SK-N-MC (cell line): ENCODE measurements at regions not wholly inside any gene's neighbourhood (a gene's known extent, or its start where the extent isn't known, plus 50 kb on each side); places are given as distances from the start of the nearest gene placed in this dataset.
A peak's percentile ranks its signal among the peaks of the same experiment; 100 is the strongest.

Experiments used
- DNase-seq: peaks from one replicate; pipeline ENCODE4 v3.0.0-alpha.2; 2011; ENCODE audit warnings: low read depth, low spot score
- H3K27ac ChIP-seq: fragments of 200-600 bp; sonication (generic); 2 replicates; pipeline ENCODE4 v1.5.1; 2016; ENCODE audit warnings: mixed run types
- H3K36me3 ChIP-seq: fragments of 200-600 bp; sonication (generic); 2 replicates; pipeline ENCODE4 v1.6.1; 2017; ENCODE audit warnings: antibody characterized with exemption, low read length, mixed read lengths; ENCODE audit not compliant: insufficient read depth
- H3K4me3 ChIP-seq: fragments of 200-600 bp; sonication (generic); 2 replicates; pipeline ENCODE4 v1.5.1; 2016
- H3K9ac ChIP-seq: fragments of 200-600 bp; sonication (generic); 2 replicates; pipeline ENCODE4 v1.8.0; 2017; ENCODE audit warnings: mixed run types, mixed read lengths; ENCODE audit not compliant: insufficient read length
- H3K9me3 ChIP-seq: fragments of 200-600 bp; sonication (generic); 2 replicates; pipeline ENCODE4 v1.6.1; 2017; ENCODE audit warnings: low read depth, mild to moderate bottlenecking, antibody characterized with exemption, low read length, moderate library complexity, mixed read lengths
- EZH2 ChIP-seq: fragments of 200-600 bp; sonication (generic); IDR thresholded peaks from one replicate; pipeline ENCODE4 v1.6.1; 2017; ENCODE audit warnings: antibody characterized with exemption
- FOXP2 ChIP-seq: optimal IDR thresholded peaks from 2 replicates; pipeline ENCODE3; 2011; ENCODE audit warnings: mild to moderate bottlenecking, moderate library complexity; ENCODE audit not compliant: insufficient read depth; ENCODE audit errors: extremely low read length, control extremely low read depth
- POLR2AphosphoS5 ChIP-seq: IDR thresholded peaks from 2 replicates; pipeline ENCODE4 v1.6.1; 2012; ENCODE audit warnings: mild to moderate bottlenecking, low read depth, low read length, borderline replicate concordance

DNA sequence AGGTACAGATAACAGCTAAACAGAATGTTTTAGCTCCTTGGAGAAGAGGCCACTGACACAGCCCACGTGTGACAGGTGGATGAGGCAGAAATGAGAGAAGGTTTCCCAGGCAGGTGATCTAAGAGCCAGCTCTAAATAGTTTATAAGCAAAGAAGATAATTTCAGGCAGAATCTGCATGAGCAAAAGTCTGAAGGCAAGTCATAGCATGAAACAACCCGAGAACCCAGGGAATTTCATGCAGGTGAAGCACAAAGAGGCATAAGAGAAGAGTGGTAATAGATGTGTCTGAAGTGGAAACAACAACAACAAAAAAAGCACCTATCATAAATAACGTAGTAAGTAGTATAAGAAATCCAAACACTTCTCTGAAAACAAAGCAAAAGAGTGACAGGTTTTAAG lies 275.8 kb upstream of the CPEB2 start:
- DNase-seq: no peak
- TF ChIP-seq POLR2AphosphoS5: no peak
- TF ChIP-seq FOXP2: no peak
- no peak for TF ChIP-seq EZH2

DNA sequence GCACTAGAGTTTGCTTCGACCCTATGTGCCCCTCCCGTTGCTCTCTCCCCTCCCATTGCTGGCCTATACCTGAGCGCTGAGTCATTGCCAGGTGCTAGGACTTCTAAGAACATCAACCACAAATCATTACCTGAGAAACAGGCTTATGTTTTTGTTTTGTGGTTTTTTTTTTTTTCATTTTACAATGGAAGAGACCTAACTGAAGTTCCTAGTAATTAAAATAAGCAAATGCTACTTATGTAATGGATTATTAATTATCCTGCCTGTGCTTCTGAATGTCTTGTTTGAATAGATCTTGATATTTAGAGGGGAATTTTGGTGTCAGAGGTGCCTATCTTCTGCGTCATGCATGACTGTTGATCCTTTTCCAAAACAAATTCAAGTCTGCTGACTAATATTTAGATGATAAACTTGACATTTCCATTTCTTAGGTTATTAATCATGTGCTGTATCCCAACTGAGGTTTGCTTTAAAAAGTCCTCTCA lies 275.4 kb upstream of the CPEB2 start:
- Histone ChIP-seq H3K36me3 (no peaks in the 10 kb centered on the region), H3K27ac (no peak overlapping the region), H3K9me3 (no peaks in the 10 kb centered on the region), H3K4me3 (no peak overlapping the region), H3K9ac (no peak overlapping the region)
- no peak for DNase-seq
- TF ChIP-seq POLR2AphosphoS5: no peak
- TF ChIP-seq EZH2: no peak
- no peak for TF ChIP-seq FOXP2

More for the DNA sequence above, 275.8 kb upstream of the CPEB2 start:
- H3K36me3 ChIP-seq: no peaks in the 10 kb centered on the region
- no peak overlapping the region for H3K9ac ChIP-seq
- no peak overlapping the region for H3K27ac ChIP-seq
- no peaks in the 10 kb centered on the region for H3K9me3 ChIP-seq
- no peak overlapping the region for H3K4me3 ChIP-seq

- Histone ChIP-seq H3K27ac (no peak overlapping the region), H3K4me3 (no peak overlapping the region), H3K9ac (no peak overlapping the region), H3K36me3 (no peaks in the 10 kb centered on the region), H3K9me3 (no peaks in the 10 kb centered on the region)
- no peak for TF ChIP-seq EZH2
- no peak for TF ChIP-seq POLR2AphosphoS5
- TF ChIP-seq FOXP2: no peak
- DNase-seq: no peak
Measured at GRCh38 chr4:14729282-14730000, 272.8 kb upstream of the CPEB2 start.

GRCh38 chr4:14742054-14742453 lies 260.2 kb upstream of the CPEB2 start:
- Histone ChIP-seq H3K27ac (peak overlapping the region; percentile 97), H3K9ac (no peak overlapping the region), H3K36me3 (no peaks in the 10 kb centered on the region), H3K4me3 (no peak overlapping the region), H3K9me3 (no peaks in the 10 kb centered on the region)
- DNase-seq: no peak
- TF ChIP-seq EZH2 (no peak), FOXP2 (no peak), POLR2AphosphoS5 (no peak)

DNA sequence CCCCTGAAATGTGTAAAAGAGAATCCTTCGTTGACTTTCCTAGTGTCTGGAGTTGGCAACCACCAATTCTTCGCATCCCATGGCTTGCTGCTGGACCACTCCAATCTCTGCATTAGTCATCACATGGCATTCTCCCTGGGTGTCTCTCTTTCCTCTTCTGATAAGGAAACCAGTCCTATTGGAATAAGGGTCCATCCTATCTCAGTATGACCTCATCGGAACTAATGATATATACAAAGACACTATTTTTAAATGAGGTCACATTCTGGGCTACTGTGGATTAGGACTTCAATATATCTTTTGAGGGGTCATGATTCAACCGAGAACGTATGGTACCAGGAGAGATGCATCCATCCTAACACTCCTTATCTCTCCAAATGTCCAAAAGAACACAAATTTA lies 259.1 kb upstream of the CPEB2 start:
- H3K27ac ChIP-seq: peak overlapping the region; percentile 97
- peak overlapping the region; percentile 55 for H3K9ac ChIP-seq
- peak overlapping the region; percentile 51 for H3K4me3 ChIP-seq
- TF ChIP-seq FOXP2 (no peak), POLR2AphosphoS5 (no peak), EZH2 (no peak)
- no peaks in the 10 kb centered on the region for H3K36me3 ChIP-seq
- no peak for DNase-seq
- H3K9me3 ChIP-seq: no peaks in the 10 kb centered on the region

GRCh38 chr4:14743601-14744000 lies 258.7 kb upstream of the CPEB2 start:
- peak overlapping the region; percentile 100 for H3K27ac ChIP-seq
- no peaks in the 10 kb centered on the region for H3K36me3 ChIP-seq
- H3K9me3 ChIP-seq: no peaks in the 10 kb centered on the region
- DNase-seq: peak; percentile 93
- H3K9ac ChIP-seq: peak overlapping the region; percentile 87
- TF ChIP-seq FOXP2 (peak; percentile 18), EZH2 (no peak), POLR2AphosphoS5 (0 out of 2 replicates have a peak, but pooled peaks have one; percentile 60)
- peak overlapping the region; percentile 73 for H3K4me3 ChIP-seq

DNA sequence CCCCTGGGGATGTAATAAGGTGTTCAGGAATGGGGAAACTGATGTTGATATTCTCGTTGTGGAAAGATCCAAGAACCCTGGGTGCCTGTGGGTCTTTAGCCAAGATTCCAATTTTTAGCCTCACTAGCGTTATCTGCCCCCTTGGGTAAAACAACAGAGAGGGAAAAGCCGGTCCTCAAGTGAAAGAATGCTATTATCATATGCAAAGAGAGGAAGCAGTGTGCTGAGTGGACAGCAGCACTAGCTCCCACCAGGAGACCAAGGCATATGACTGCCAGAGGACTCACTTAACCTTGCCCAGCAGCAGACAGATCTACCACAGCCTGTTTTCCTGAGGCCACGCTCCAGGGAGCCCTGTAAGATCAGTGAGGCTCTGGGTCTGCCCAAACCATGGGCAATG lies 257.9 kb upstream of the CPEB2 start:
- peak overlapping the region; percentile 100 for H3K27ac ChIP-seq
- H3K4me3 ChIP-seq: peak overlapping the region; percentile 73
- no peaks in the 10 kb centered on the region for H3K9me3 ChIP-seq

GRCh38 chr4:14749910-14750309 lies 252.4 kb upstream of the CPEB2 start:
- TF ChIP-seq EZH2 (no peak), FOXP2 (no peak), POLR2AphosphoS5 (no peak)
- no peak overlapping the region for H3K27ac ChIP-seq
- H3K9ac ChIP-seq: no peak overlapping the region
- H3K4me3 ChIP-seq: no peak overlapping the region
- DNase-seq: no peak
- no peaks in the 10 kb centered on the region for H3K36me3 ChIP-seq
- no peaks in the 10 kb centered on the region for H3K9me3 ChIP-seq

More for the DNA sequence above, 257.9 kb upstream of the CPEB2 start:
- peak overlapping the region; percentile 87 for H3K9ac ChIP-seq
- DNase-seq: no peak
- H3K36me3 ChIP-seq: no peaks in the 10 kb centered on the region
- TF ChIP-seq POLR2AphosphoS5 (no peak), FOXP2 (no peak), EZH2 (no peak)

DNA sequence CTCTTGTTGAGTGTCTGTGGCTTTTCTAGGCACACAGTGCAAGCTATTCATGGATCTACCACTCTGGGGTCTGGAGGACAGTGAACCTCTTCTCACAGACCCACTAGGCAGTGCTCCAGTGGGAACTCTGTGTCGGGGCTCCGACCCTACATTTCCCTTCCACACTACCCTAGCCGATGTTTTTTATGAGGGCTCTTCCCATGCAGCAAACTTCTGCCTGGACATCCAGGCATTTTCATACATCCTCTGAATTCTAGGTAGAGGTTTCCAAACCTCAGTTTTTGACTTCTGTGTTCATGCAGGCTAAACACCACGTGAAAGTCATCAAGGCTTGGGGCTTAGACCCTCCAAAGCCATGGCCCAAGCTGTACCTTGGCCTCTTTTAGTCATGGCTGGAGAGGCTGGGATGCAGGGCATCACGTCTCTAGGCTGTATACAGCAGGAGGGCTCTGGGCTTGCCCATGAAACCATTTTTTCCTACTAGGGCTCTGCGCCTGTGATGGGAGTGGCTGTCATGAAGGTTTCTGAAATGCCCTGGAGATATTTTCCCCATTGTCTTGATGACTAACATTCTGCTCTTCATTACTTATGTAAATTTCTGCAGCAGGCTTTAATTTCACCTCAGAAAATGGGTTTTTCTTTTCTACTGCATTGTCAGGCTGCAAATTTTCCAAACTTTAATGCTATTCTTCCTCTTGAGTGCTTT lies 249.8 kb upstream of the CPEB2 start:
- no peak overlapping the region for H3K4me3 ChIP-seq
- H3K9me3 ChIP-seq: no peaks in the 10 kb centered on the region
- H3K9ac ChIP-seq: no peak overlapping the region
- no peaks in the 10 kb centered on the region for H3K36me3 ChIP-seq
- no peak overlapping the region for H3K27ac ChIP-seq
- no peak for DNase-seq
- no peak for TF ChIP-seq FOXP2
- TF ChIP-seq EZH2: no peak
- TF ChIP-seq POLR2AphosphoS5: no peak
